Activated CD4-positive, alpha-beta T cell treated with anti-CD3 and anti-CD28 coated beads, Interleukin-2, Interleukin-4, amounts not matched to agents 100 ng/mL and 50 ng/mL, durations not matched to agents 16 hours and 8 hours (primary cell): ENCODE measurements at regions not wholly inside any gene's neighbourhood (a gene's known extent, or its start where the extent isn't known, plus 50 kb on each side); places are given as distances from the start of the nearest gene placed in this dataset.
"Not testable (repeated sequence)": the region's sequence is repeated elsewhere in the genome, so short reads cannot be mapped to it uniquely, and the experiment has no call there.

Experiments used
- DNase-seq: peaks from one replicate; pipeline ENCODE4 v3.0.0-alpha.2; 2020; ENCODE audit warnings: low spot score

DNA sequence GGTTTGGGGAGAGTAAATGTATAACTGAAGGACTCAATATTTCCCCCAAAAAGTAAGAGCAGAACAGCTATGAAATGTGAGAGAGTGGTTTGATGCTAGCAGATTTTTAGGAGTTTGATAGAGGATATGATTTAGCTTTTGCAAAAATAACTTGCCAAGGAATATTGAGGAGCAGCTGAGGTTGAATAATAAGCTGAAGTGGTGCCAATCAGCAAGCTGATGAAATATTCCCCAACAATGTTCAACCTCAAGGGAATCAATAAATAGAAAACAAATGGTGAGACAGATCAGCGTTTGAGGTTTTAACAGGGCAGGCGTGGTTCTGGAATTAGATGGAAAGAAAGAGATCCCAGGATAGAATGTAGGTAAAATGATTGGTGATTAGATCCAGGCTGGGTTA, 413.4 kb upstream of the ADAMTS5 start:
- DNase-seq = no peak

DNA sequence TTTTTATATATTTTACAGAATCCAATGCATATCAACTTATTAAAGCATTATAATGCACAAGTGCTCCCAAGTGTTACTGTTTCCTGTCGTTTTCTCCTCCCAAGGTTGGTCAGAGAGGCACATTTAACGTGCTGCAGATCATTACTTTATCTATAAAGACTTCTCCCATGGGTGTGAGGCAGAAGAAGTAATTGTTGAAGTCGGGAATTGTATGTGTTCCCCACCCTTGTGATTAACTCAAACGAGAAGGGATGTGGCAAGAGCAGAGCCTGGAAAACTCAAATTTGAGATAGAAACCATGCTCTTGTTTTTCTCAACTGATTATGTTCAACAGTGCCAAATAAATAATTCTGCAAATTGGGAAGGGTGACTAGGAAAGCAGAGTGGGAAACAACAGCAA, 412.5 kb upstream of the ADAMTS5 start:
- no peak for DNase-seq

DNA sequence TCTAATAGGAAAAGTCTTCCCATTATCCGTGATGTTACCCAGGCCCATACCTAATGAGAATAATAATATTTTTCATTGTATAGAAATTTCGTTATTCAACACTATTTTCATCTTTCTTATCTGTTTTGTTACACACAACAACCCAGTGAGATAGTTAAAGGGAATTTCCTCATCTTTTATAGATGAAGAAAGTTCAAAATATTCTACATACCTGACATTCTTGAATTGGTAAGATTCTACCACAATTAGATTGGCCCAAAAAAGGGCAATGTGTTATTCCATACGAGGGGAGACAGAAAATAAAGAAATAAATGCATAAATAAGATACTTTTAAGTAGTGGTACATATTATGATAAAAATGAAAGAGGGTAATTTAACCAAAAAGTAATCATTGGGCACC, 405.5 kb upstream of the ADAMTS5 start:
- no peak for DNase-seq

DNA sequence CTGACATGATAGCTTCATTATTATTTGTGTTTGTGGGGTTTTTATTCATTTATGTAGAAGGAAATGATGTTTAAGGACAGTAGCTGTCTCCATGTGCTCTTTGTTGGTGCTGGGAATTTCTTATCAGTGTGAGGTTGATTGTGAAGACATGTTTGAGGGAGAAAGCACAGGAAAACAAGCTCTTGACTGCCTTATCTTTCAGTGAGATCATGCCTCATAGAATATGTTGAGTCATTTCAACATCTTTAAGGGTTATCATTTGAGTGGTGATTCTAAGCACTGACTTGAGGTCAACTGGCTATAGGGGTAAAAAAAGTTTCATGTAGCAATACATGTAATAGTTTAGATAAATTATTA, 405.1 kb upstream of the ADAMTS5 start:
- DNase-seq = no peak

DNA sequence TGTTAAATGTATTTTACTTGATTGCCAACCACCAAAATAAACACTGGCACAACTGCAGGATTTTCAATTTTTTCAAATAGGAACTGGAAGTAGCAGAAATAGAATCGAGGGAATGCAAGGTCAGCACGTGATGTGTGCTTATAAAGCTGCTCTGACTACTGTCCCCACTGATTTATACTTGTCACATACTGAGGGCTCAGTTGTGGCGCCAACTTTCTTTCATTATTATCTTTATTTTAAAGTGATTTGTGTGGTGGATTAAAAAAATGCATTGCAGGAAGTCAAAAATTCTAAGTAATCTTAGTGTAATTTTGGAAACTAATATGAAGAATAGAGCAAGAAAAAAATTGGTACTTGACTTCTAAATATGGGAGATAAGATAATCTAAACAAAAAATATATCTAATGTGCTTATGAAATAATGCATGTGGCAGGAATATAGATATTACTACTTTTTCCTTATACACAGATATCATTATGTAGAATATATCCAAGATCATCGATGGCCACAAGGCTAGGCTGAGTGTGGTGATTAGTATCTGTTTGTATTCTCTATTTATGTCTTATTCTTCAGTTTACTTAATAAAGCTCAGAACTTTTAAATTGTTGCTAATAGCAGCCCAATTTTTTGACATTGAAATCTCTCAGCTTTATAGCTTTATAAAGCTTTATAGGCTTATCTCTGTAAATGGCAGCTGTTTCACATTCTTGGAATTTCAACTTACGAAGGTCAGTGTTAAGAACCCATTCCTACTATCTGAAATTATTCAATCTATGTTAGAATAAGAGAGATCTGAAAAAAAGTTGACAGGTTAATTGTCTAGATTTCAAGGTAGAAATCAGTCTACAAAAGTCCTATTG, 404.5 kb upstream of the ADAMTS5 start:
- no peak for DNase-seq

DNA sequence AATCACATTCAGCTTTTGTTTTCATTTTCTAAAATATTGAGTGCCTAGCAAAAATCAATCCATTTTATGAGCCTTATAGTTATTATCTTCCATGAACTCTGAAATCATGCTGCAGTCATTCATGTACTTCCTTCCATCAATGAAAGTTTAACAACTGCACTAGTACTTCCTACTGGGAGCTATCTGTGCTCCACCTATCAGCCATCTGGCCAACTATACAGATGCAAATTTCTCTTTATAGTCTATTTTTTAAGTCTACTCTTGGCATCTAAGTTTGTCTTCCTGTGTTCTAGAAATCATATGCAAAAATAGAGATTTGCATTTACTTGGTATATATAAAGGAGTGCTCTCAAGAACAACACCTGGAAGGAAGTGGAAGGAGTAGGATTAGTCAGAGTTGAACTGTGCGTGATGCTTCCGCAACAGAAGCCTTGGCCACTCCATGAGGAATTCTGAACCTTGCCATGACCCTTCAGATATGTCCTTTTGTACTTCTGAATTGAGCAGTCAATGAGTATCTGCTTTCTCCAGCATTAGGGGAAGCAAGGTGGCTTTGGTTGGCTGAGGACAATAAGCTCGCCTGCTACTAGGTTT, 403.2 kb upstream of the ADAMTS5 start:
- no peak for DNase-seq

DNA sequence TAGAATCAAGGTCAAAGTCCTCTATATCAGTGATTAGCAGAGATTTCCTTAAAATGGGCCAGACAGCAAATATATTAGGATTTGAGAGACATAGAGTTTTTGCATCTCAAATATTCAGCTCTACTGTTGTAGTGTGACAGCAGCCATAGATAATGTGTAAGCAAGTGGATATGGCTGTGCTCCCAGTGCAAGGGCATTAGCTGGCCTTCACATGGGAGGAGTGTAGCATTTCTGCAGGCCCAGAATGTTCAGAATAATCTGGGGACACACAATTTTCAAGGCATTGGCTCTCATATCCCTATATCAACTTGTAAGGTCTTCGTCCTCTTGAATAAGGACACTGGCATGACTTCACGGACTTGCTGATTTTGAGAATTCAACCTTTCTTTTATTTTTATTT, 402.3 kb upstream of the ADAMTS5 start:
- no peak for DNase-seq

DNA sequence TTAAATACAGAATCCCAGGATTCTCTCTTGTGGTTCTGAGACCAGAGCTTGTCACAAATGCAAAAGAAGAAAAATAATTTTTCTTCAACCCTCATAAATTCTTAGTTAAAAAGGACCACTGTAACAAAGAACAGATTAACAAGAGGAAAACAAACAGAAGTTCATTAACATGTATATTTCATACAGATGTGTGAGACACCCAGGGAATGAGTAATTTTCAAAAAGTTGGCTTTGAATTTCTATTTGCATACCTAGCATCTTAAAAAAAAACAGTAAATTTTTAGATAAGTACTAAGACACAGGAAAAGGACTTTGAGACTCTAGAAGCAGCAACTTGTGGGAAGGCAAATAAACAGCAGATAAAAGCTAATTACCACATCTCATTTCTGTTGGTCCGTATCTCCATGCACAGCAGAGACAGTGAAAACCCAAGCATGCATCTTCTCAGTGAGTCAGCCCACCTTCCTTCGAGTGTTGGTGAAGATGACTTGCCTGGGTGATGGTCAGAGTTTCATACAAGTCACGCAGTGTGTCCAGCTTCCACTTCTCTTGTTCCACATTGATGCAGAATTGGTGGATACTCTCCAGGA, 399.9 kb upstream of the ADAMTS5 start:
- DNase-seq = no peak

DNA sequence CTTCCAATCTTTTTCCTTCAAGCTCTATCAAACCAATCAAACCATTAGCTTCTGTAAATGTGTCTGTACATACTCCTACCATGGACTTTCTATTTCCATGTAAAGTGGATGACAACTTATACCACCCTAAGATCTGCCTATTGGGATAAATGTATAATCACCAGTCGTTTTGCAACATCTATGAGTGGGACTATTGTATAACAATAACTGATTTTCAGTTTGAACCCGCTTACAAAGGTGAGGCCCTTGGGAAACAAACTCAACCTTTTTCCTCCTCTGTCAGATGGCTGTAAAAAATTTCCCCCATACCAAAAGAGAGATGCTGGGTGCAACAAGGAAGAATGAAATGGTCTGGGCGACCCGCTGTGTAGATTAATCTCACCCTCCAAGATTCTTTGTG, 399.1 kb upstream of the ADAMTS5 start:
- DNase-seq = no peak

DNA sequence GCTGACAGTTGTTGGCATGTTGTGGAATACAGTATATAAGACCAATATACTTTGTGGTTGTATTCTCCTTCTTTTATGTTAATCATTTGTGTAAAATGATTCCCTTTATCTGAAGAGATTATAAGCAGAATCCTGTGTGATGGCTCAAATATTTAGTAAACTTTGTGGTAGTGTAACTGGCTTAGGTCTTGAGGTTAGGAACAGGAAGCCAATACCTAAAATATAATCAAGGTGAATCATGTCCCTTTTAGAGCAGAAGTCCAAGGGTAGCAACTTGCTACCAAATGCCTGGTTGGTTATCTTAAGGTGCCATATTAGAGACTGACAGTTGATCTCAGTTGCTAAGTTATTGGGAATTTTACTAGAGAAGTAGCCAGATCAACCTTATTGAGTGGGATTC, 398.5 kb upstream of the ADAMTS5 start:
- DNase-seq = no peak

DNA sequence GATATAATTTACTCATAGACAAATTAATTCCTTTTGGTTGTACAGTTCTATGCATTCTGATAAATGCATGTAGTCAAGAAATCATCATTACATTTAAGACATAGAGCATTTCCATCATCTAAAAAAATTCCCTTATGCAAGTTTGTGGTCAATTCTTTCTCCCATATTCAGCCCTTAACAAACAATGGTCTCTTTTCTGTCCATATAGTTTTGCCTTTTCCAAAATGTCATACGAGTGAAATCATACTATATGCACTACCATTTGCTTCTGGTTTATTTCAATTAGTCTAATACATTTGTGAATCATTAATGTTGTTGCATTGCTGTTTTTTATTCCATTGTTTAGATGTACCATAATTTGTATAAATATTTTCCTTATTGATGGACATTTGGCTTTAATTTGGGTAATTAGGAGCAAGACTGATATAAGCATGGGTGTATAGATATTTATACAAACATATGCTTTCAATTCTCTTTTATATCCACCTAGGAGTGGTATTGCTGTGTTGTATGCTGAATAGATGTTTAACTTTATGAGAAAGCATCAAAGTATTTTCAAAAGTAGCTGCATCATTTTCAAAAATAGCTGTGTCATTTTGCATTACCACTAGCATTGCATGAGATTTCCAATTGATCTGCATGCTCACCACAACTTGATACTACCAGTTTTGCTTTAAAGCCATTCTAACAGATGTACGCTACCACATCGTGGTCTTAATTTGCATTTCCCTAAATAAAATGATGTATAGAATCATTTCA, 397.0 kb upstream of the ADAMTS5 start:
- DNase-seq = no peak

DNA sequence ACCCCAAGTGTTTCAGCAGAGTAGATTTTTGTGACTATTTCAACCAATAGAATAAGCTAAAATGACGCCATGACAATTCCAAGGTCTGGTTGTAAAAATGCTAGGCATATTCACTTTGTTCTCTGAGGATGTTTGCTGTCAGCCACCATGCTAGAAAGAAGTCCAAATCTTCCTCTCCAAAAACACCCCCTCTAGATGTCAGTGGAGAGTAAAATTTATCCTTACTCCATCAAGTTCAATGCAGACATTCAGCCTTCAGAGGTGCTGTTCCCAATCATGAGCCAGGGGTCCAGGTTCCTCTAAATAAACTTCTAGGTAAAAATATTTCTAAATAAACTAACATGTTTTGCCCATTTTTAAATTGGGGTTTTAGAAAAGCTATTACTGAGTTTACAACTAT, 395.4 kb upstream of the ADAMTS5 start:
- DNase-seq = no peak

DNA sequence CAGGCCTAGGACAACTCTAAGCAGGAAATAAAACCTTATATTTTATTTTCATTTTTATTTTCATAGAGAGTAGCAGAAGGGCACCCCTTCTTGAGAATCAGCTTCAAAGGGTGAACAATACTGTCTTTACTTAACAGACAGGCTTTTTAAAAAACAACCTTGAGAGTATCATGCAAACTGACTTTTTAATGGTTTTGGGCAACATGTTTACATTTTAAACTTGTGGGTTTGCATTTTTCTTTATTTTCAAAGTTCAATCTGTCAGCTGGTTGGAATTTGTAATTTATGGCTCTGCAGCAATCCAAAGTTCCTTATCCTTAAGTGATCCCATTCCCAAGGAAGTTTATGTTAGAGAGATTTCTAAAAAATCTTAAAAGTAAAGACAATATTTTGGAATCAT, 392.3 kb upstream of the ADAMTS5 start:
- DNase-seq = no peak

DNA sequence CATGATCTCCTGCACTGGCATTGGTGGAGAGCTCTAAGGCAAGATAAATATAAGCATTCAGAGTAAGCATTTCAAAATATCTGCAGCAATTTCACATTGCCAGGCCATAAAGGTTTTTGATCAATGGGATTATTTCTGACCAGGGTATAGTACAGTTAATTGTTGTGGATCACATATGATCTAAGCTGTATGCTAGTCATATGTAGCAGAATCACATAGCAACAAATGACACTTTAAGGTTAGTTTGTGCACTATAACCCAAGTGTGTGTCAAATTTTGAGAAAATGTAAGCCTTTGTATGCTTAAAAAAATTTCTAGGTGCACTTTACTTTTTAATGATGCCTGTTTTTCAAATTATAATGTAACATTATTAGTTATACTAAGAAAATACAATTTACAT, 386.0 kb upstream of the ADAMTS5 start:
- no peak for DNase-seq

DNA sequence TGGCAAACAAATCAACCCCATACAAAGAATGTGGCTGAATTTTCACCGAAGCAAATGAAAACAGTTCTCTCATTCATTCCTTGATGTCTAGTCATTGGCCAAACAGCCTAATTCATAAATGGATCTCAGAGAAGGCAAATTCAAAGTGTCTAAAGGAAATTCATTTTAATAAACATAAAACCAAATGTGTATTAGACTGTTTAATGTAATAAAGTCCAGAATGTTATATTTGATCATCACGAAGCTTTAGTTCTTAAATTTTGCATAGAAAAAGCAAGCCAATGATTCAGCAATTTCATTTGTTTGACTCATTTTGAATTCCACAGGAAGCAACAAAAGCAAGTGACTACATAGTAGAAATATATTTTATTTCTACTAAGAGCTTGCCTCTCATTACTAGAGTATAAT, 379.2 kb upstream of the ADAMTS5 start:
- DNase-seq = no peak

DNA sequence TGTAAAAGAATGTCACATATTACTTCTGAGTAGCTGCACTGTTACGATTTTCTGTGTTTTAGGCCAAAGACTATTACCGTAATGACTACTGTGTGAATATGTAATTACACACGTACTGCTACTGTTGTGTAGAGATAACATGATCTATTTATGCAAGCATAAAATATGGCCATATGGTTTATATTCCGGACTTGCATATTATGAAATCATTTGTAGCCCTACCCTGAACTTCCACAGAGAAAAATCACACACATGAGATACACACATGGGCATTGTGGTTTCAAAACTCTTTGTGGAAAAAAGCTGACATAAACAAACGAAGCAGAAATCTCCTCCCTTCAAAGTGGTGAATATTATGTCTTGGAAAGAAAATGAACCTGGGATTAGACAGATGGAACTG, 373.0 kb upstream of the ADAMTS5 start:
- DNase-seq = no peak

DNA sequence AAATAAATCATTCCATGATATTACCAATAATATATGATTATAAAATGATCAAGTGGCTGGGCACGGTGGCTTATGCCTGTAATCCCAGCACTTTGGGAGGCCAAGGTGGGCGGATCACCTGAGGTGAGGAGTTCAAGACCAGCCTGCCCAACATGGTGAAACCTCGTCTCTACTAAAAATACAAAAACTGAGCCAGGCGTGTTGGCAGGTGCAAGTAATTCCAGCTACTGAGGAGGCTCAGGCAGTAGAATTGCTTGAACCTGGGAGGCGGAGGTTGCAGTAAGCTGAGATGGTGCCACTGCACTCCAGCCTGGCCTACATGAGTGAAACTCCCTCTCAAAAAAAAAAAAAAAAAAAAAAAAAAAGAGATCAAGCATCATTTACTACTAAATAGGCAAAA, 371.1 kb upstream of the ADAMTS5 start:
- DNase-seq = not testable (repeated sequence)

DNA sequence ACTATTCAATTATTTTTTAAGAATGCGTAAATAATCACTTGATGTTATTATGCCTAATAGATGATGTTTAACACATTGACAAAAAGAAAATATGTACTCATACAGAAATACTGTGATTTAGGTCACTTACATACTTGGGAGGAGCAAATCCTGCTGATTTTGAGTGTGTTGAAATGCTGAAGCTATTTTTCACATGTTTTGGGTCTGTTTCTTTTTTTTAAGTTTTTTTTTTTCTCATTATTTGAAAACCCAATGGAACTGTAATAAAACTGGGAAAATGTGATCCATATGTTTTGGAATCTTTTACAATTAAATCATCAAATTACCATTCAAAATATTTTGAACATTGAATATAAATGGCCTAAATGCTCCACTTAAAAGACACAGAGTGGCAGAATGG, 366.2 kb upstream of the ADAMTS5 start:
- DNase-seq = no peak

DNA sequence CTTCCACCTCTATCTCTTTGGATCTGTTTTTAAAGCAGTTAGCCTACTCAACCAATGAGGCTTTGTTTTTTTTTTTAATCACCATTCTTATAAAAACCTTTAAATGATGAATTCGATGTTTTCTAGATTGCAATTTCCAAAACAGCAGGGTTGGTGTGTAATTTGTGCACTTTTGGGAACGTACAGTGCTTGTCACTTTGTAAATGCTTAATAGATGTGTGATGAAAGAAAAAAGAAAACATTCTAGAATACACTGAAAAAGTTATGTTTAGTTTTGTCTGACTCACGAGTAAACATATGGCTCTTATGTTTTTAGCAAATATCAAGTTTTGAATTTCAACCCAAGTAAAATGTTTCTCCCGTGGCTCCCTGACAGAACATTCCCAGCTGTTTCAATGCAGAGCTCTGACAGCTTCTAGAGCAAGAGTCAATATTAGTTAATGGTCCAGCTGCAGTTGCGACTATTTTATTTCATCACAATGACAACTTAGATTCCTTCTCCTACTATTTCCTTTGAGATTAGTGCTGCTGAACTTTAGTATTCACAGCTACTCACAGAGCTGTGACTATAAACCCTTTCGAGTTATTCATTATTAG, 362.5 kb upstream of the ADAMTS5 start:
- no peak for DNase-seq

DNA sequence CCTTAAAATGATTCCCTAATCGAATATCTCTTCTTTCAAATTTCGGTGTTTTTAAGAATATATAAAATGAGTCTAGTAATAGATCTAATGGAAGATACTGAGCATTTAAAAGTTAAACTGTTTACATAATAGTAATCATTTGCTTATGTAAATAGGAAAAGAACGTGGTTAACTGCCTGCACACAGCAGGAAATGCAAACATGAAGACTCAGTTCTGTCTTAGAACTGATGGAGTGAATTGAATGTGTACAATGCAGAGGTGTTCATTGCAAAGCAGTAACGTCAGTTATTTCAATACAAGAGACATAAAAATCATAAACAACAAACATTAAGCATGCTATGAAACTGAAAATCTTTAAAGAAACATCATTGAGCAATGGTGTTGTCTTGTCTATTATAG, 359.4 kb upstream of the ADAMTS5 start:
- no peak for DNase-seq

DNA sequence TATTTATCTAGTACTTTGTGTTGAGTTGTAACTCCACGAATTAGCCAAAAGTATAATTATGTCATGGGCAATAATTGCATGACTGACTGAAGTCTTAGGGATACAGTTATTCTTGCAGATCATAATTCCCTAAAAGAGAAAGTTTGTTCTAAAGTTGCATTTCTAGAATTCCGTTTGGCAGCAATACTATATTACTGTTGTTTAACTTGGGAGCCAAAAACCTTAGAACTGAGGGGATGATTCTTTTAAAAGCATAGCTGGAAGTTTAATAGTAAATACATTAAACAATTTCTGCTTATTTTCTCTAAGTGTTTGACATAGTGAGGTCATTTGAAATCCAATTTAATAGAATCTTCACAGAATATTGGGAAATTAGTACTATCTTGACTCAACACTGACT, 356.4 kb upstream of the ADAMTS5 start:
- no peak for DNase-seq

DNA sequence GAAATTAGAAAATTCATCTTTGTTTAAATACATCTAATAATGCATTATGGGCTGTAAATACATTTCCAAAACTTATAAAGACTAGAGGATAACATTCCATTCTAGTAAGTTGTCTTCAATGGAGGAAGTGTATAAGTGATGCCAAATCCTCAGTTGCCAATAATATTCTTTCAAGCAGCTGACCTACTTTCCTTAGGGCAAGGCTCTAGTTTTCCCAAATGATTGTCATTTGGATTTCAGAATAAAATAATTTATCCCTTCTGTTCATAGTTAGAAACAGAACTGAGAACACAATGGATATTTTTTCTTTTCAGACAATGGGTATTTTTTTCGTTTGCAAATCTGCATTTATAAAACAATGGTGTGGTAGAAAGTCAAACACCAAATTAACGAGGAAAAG, 354.9 kb upstream of the ADAMTS5 start:
- no peak for DNase-seq

DNA sequence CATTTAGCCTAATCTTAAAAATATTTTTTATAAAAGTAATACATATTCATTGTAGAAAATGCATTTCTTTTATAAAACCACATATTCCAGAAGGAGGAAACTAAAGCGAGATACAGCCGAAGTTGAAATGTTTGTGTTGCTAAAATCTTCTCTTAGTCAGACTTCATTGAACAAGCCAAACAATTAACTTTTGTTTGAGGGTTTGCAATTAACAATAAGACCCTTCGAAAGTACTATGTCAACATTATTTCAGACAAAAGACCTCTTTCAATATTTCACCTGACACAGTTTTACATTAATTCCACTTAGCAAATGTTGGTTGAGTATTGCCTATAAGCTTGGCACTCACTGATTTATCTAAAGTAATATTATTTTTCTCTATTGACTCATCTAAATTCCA, 354.0 kb upstream of the ADAMTS5 start:
- DNase-seq = no peak
